Lower leg skin (tissue), 3 donors: ENCODE measurements at regions not wholly inside any gene's neighbourhood (a gene's known extent, or its start where the extent isn't known, plus 50 kb on each side); places are given as distances from the start of the nearest gene placed in this dataset.

ENCODE experiments used
- CTCF ChIP-seq, 3 donors: fragments of 450-650 bp; IDR thresholded peaks; one replicate each; pipeline ENCODE4 v1.5.1; 2016; ENCODE audit warnings: antibody characterized with exemption in 3 of 3, mild to moderate bottlenecking in 3 of 3, moderate library complexity in 2 of 3
- POLR2A ChIP-seq, 2 donors: fragments of 450-650 bp; IDR thresholded peaks; one replicate each; pipeline ENCODE4 v1.6.1; 2016 to 2017; ENCODE audit warnings: antibody characterized with exemption in 2 of 2, mild to moderate bottlenecking in 1 of 2, moderate library complexity in 1 of 2

- TF ChIP-seq CTCF (IDR thresholded peaks at IDR 0.05) (no peak), POLR2A (IDR thresholded peaks at IDR 0.05) (no peak)
Measured at GRCh38 chr4:112836895-112837294, 200.0 kb downstream of the LARP7 start.
